ENCODE measurements at regions not wholly inside any gene's neighbourhood (a gene's known extent, or its start where the extent isn't known, plus 50 kb on each side); places are given as distances from the start of the nearest gene placed in this dataset.

- no peak for DNase-seq (ENCODE audit: low read depth)
These were observed 386.6 kb downstream of the MATN1 start for GRCh38 chr1:30336550-30337323.

- DNase-seq (ENCODE audit: low read depth): no peak
These were observed 387.4 kb downstream of the MATN1 start for GRCh38 chr1:30335997-30336390.

- DNase-seq (ENCODE audit: low read depth): no peak
These were observed 387.9 kb downstream of the MATN1 start for GRCh38 chr1:30335389-30335996.

GRCh38 chr1:30334767-30335166, 388.6 kb downstream of the MATN1 start:
- DNase-seq (ENCODE audit: low read depth): no peak

GRCh38 chr1:30332116-30333094, 391.0 kb downstream of the MATN1 start:
- no peak for DNase-seq (ENCODE audit: low read depth)

GRCh38 chr1:30331415-30332065, 391.8 kb downstream of the MATN1 start:
- no peak for DNase-seq (ENCODE audit: low read depth)

- no peak for DNase-seq (ENCODE audit: low read depth)
These were observed 392.7 kb downstream of the MATN1 start for GRCh38 chr1:30330644-30331043.

GRCh38 chr1:30329802-30330557, 393.4 kb downstream of the MATN1 start:
- no peak for DNase-seq (ENCODE audit: low read depth)

GRCh38 chr1:30329263-30329753, 394.1 kb downstream of the MATN1 start:
- DNase-seq (ENCODE audit: low read depth): no peak

- no peak for DNase-seq (ENCODE audit: low read depth)
These were observed 394.8 kb downstream of the MATN1 start for GRCh38 chr1:30328401-30329262.

- DNase-seq (ENCODE audit: low read depth): no peak
These were observed 395.4 kb downstream of the MATN1 start for GRCh38 chr1:30328100-30328370.

- no peak for DNase-seq (ENCODE audit: low read depth)
These were observed 395.9 kb downstream of the MATN1 start for GRCh38 chr1:30327370-30328099.

GRCh38 chr1:30325999-30326398, 397.4 kb downstream of the MATN1 start:
- no peak for DNase-seq (ENCODE audit: low read depth)

GRCh38 chr1:30325085-30325935, 398.1 kb downstream of the MATN1 start:
- no peak for DNase-seq (ENCODE audit: low read depth)

- no peak for DNase-seq (ENCODE audit: low read depth)
These were observed 398.9 kb downstream of the MATN1 start for GRCh38 chr1:30324251-30325084.

- no peak for DNase-seq (ENCODE audit: low read depth)
These were observed 399.5 kb downstream of the MATN1 start for GRCh38 chr1:30323841-30324240.

GRCh38 chr1:30323352-30323751, 400.0 kb downstream of the MATN1 start:
- DNase-seq (ENCODE audit: low read depth): no peak
